Adrenal gland (tissue), 9 donors: ENCODE measurements at regions not wholly inside any gene's neighbourhood (a gene's known extent, or its start where the extent isn't known, plus 50 kb on each side); places are given as distances from the start of the nearest gene placed in this dataset.

Experiments
- DNase-seq, 7 donors: peaks; one replicate each; pipeline ENCODE4 v3.0.0-alpha.2; 2019 to 2020
- H3K27ac ChIP-seq, 5 donors: fragments of 200-600 bp; sonication (generic) in 4 of 5; 1 replicate in 3 of 5; 2 replicates in 2 of 5; pipeline versions ENCODE4 v1.5.1 to v1.8.0; 2016 to 2020; ENCODE audit warnings: mild to moderate bottlenecking in 1 of 5
- H3K27me3 ChIP-seq: fragments of 200-600 bp; 2 replicates; pipeline ENCODE4 v1.8.0; 2021
- H3K36me3 ChIP-seq, 2 donors: fragments of 200-600 bp; replicated peaks in 1 of 2; 1 replicate in 1 of 2; 2 replicates in 1 of 2; pipeline versions ENCODE4 v1.5.1 to v1.8.0; 2018 to 2022
- H3K4me1 ChIP-seq, 2 donors: fragments of 200-600 bp; replicated peaks in 1 of 2; 1 replicate in 1 of 2; 2 replicates in 1 of 2; pipeline versions ENCODE4 v1.5.1 to v1.8.0; 2018 to 2021
- H3K4me3 ChIP-seq, 4 donors: fragments of 200-600 bp; sonication (generic) in 3 of 4; one replicate each; pipeline ENCODE4 v1.5.1; 2016 to 2018
- H3K9me3 ChIP-seq, 3 donors: fragments of 200-600 bp; sonication (generic) in 1 of 3; replicated peaks in 1 of 3; 1 replicate in 2 of 3; 2 replicates in 1 of 3; pipeline versions ENCODE4 v1.5.1 to v1.8.0; 2016 to 2021
- CTCF ChIP-seq, 6 experiments: fragments of 450-650 bp in 4 of 6; fragments of 200-600 bp in 2 of 6; sonication (generic) in 1 of 6; IDR thresholded peaks; 1 replicate in 5 of 6; 2 replicates in 1 of 6; pipeline versions ENCODE4 v1.5.1 to v1.8.0; 2016 to 2021; ENCODE audit warnings: antibody characterized with exemption in 6 of 6, mild to moderate bottlenecking in 2 of 6, moderate library complexity in 1 of 6
- POLR2A ChIP-seq, 2 donors: fragments of 450-650 bp; IDR thresholded peaks; one replicate each; pipeline ENCODE4 v1.6.1; 2017; ENCODE audit warnings: antibody characterized with exemption in 2 of 2, mild to moderate bottlenecking in 2 of 2, moderate library complexity in 1 of 2
- WGBS, 4 donors: extraction: QIAGEN DNeasy Blood & Tissue Kit in 2 of 4; methylation state at CpG; one replicate each; pipeline versions ENCODE4 v1.1.5 to v1.1.7; 2013 to 2017; 5-methylcytosine and 5-hydroxymethylcytosine counted together
- intact Hi-C, 2 donors: fragments of 100-400 bp; cut with DNase I; formaldehyde crosslinking; loops; one replicate each; pipeline versions ENCODE4 v1.14.1 to v1.15.0; 2022 to 2023
- donor health status: healthy with polysubstance abuse.
- donor health status: Bipolar disorder and iron deficiency.
- donor health status: DM: yes; HTN: yes; CAD: no.
- donor health status: DM: no; HTN: no; CAD: no.
- donor health status: DM: no; HTN: no; CAD: no.

DNA sequence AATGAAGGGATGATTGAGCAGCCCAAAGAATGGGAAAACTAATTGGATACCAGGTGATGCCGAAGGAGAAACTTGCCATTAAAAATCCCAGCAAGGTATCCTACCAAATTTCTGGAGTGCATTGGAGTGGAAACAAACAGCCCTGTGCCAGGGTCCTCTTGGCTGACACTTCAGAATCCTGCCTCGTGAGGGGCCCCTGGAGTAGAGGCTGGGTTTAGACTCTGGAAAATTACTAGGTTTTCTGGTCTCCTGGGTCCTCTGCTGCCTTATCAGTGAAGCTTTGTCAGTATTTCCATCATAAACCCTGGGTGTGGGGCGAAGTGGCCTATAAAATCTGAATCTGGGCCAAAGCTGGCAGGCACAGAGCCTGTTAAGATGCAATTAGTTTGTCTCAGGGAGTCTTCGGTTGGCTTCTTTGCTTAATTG, 289.2 kb upstream of the USP24 start:
- TF ChIP-seq POLR2A (IDR thresholded peaks at IDR 0.05): no peak
- no peak for TF ChIP-seq CTCF (IDR thresholded peaks at IDR 0.05)
- Histone ChIP-seq H3K9me3 (no peaks in the 10 kb centered on the region), H3K27ac (no peak overlapping the region), H3K36me3 (no peaks in the 10 kb centered on the region), H3K27me3 (no peaks in the 10 kb centered on the region), H3K4me3 (no peak overlapping the region), H3K4me1 (no peaks in the 10 kb centered on the region)
- intact Hi-C loops: no loop called here
- 65 to 76% (median 73%) methylated on average over 4 of the region's 4 CpGs for WGBS, 4 donors
- peak in 1 of 7 donors; percentile 10 for DNase-seq

DNA sequence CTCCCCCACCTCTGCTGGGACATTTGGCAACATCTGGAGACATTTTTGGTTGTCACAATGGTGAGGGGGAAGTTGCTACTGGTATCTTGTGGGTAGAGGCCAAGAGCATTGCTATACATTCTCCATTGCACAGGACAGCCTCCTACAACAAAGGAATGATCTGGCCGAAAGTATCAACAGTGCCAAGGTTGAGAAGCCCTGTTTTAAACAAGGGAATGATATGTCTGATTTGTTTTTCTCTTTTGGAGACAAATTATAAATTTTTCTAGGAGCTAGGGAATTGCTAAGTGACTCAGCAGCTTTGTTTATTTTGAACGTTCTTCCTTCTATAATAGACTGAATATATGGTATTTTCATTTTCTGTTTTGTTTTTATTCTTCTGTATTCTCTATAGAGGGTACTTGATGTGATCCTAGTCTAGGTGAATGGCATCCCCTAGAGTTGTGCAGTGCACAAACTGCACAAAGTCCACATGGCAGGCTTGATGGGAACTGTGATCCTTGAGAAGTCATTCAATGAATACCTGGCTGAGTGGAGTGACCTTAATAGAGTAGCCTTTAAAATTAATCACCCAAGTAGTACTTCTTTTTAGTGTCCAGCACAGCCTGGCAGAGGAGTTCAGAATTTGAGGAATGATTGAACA, 288.6 kb upstream of the USP24 start:
- TF ChIP-seq POLR2A (IDR thresholded peaks at IDR 0.05) (no peak), CTCF (IDR thresholded peaks at IDR 0.05) (no peak)
- Histone ChIP-seq H3K4me3 (no peak overlapping the region), H3K27ac (no peak overlapping the region), H3K4me1 (no peaks in the 10 kb centered on the region), H3K9me3 (no peaks in the 10 kb centered on the region), H3K27me3 (no peaks in the 10 kb centered on the region), H3K36me3 (no peaks in the 10 kb centered on the region)
- DNase-seq: no peak
- WGBS, 4 donors: 57 to 68% (median 66%) methylated on average over 2 of the region's 2 CpGs
- intact Hi-C loops: no loop called here

DNA sequence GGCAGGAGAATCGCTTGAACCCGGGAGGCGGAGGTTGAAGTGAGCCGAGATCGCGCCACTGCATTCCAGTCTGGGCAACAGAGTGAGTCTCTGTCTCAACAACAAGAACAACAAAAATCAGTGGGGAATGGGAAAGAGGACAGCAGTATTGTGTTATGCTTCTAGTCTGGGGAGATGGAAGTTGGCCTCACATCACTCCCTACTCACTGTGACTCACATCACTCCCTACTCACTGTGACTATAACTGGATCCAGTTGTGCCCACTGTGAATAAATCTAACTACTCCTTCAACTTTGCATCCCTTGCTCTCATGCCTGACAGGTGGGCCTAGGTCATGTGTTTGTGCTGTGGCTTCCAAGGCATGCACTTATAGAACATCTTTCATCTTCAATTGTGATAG, 285.4 kb upstream of the USP24 start:
- H3K4me3 ChIP-seq: no peak overlapping the region
- no peaks in the 10 kb centered on the region for H3K9me3 ChIP-seq
- no peaks in the 10 kb centered on the region for H3K4me1 ChIP-seq
- intact Hi-C loops: no loop called here
- TF ChIP-seq CTCF (IDR thresholded peaks at IDR 0.05): no peak
- TF ChIP-seq POLR2A (IDR thresholded peaks at IDR 0.05): no peak
- H3K27me3 ChIP-seq: no peaks in the 10 kb centered on the region
- 92 to 99% (median 96%) methylated on average over 6 of the region's 6 CpGs for WGBS, 4 donors
- no peak overlapping the region for H3K27ac ChIP-seq
- no peak for DNase-seq
- H3K36me3 ChIP-seq: no peaks in the 10 kb centered on the region

DNA sequence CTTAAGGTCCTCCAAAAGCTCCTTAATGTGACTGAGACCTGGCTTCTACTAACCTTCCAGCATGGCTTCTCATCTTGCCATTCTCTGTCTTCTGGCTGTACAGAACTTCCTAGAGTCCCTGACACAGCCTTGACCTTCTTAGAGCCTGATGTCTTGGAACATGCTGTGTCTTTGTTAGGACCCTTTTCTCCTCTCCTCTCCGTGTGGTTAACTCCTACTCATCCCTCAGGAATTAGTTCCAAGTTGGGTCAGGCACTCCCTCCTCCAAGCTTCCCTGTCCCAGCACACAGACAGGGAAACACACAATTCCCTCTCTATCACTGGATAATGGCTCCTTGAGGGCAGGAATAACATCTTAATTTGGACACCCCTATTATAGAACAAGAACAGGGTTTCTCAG, 275.4 kb upstream of the USP24 start:
- intact Hi-C loops: no loop called here
- WGBS, 4 donors: 62 to 83% (median 70%) methylated on average over 1 of the region's 1 CpG
- no peak for DNase-seq

More for the DNA sequence above, 275.4 kb upstream of the USP24 start:
- H3K4me3 ChIP-seq: no peak overlapping the region
- TF ChIP-seq POLR2A (IDR thresholded peaks at IDR 0.05): no peak
- TF ChIP-seq CTCF (IDR thresholded peaks at IDR 0.05): no peak
- no peak overlapping the region for H3K27ac ChIP-seq
- no peaks in the 10 kb centered on the region for H3K36me3 ChIP-seq
- H3K9me3 ChIP-seq: no peaks in the 10 kb centered on the region
- no peaks in the 10 kb centered on the region for H3K4me1 ChIP-seq
- H3K27me3 ChIP-seq: no peaks in the 10 kb centered on the region
